WTC11 (cell line): ENCODE measurements at regions not wholly inside any gene's neighbourhood (a gene's known extent, or its start where the extent isn't known, plus 50 kb on each side); places are given as distances from the start of the nearest gene placed in this dataset.

Source experiments
- ATAC-seq: fragments of 200-7000 bp; cut with Tn5 transposase; 2 replicates; pipeline ENCODE4 v1.10.0; 2021; ENCODE audit warnings: mild to moderate bottlenecking, moderate library complexity
- CTCF ChIA-PET: fragments of 300-600 bp; sonication (Branson Sonifier 250); formaldehyde crosslinking; loops from one replicate; lab custom pipeline; 2021; ENCODE audit warnings: antibody characterized with exemption; lab: Charles Lee
- POLR2A ChIA-PET: fragments of 350-600 bp; sonication (Branson Sonifier 250); formaldehyde crosslinking; loops from one replicate; lab custom pipeline; 2021; ENCODE audit warnings: antibody characterized with exemption; lab: Charles Lee
- DNase-seq: peaks from one replicate; pipeline ENCODE4 v3.0.0; 2021; ENCODE audit warnings: low spot score
- H3K27ac Mint-ChIP-seq: 2 replicates; pipeline ENCODE4 v1.8.0; 2021; ENCODE audit warnings: mixed read lengths
- H3K27me3 Mint-ChIP-seq: 2 replicates; pipeline ENCODE4 v1.8.0; 2021; ENCODE audit warnings: low read depth, mild to moderate bottlenecking, moderate library complexity, mixed read lengths
- H3K36me3 Mint-ChIP-seq: 2 replicates; pipeline ENCODE4 v1.8.0; 2021; ENCODE audit warnings: mixed read lengths
- H3K4me1 Mint-ChIP-seq: 2 replicates; pipeline ENCODE4 v1.8.0; 2022; ENCODE audit warnings: mixed read lengths
- H3K4me3 Mint-ChIP-seq: 2 replicates; pipeline ENCODE4 v1.8.0; 2021; ENCODE audit warnings: mild to moderate bottlenecking, moderate library complexity, mixed read lengths
- H3K9me3 Mint-ChIP-seq: 2 replicates; pipeline ENCODE4 v1.8.0; 2021; ENCODE audit warnings: mixed read lengths
- CBFB ChIP-seq: sonication (generic); formaldehyde crosslinking; IDR thresholded peaks from 2 replicates; pipeline ENCODE4 v1.8.1; 2022; ENCODE audit warnings: mild to moderate bottlenecking, low read depth, missing genetic modification reagents
- ETV6 ChIP-seq: sonication (generic); formaldehyde crosslinking; IDR thresholded peaks from 2 replicates; pipeline ENCODE4 v1.8.1; 2022; ENCODE audit warnings: mild to moderate bottlenecking, missing genetic modification reagents
- IRF2 ChIP-seq: sonication (generic); formaldehyde crosslinking; IDR thresholded peaks from 2 replicates; pipeline ENCODE4 v1.8.0; 2022; ENCODE audit warnings: low read depth, missing genetic modification reagents, borderline replicate concordance
- NFE2L1 ChIP-seq: sonication (generic); formaldehyde crosslinking; IDR thresholded peaks from 2 replicates; pipeline ENCODE4 v1.8.1; 2023; ENCODE audit warnings: missing genetic modification reagents
- NR3C1 ChIP-seq: sonication (generic); formaldehyde crosslinking; conservative IDR thresholded peaks from 2 replicates; pipeline ENCODE4 v1.8.1; 2023; ENCODE audit warnings: low read depth, mild to moderate bottlenecking, missing genetic modification reagents
- PRRX2 ChIP-seq: fragments of 250-450 bp; sonication (Bioruptor Pico); IDR thresholded peaks from 2 replicates; pipeline ENCODE4 v1.8.0; 2021; ENCODE audit warnings: mild to moderate bottlenecking
- SMAD4 ChIP-seq: sonication (generic); formaldehyde crosslinking; IDR thresholded peaks from 2 replicates; pipeline ENCODE4 v1.8.0; 2022; ENCODE audit warnings: mild to moderate bottlenecking, missing genetic modification reagents
- TEAD4 ChIP-seq: sonication (generic); formaldehyde crosslinking; IDR thresholded peaks from 2 replicates; pipeline ENCODE4 v1.8.0; 2022; ENCODE audit warnings: mild to moderate bottlenecking, missing genetic modification reagents
- ZNF138 ChIP-seq: sonication (generic); formaldehyde crosslinking; conservative IDR thresholded peaks from 2 replicates; pipeline ENCODE4 v1.8.1; 2022; ENCODE audit warnings: mild to moderate bottlenecking, moderate library complexity, missing genetic modification reagents
- ZNF671 ChIP-seq: fragments of 250-450 bp; sonication (Bioruptor Pico); IDR thresholded peaks from 2 replicates; pipeline ENCODE4 v1.8.0; 2021; ENCODE audit warnings: mild to moderate bottlenecking
- TF ChIP-seq, protein P1 (sequence below): fragments of 250-450 bp; sonication (Bioruptor Pico); IDR thresholded peaks from 2 replicates; pipeline ENCODE4 v1.9.0; 2021; ENCODE audit warnings: mild to moderate bottlenecking
- TF ChIP-seq, protein P2 (sequence below): sonication (generic); formaldehyde crosslinking; IDR thresholded peaks from 2 replicates; pipeline ENCODE4 v1.8.1; 2023; ENCODE audit warnings: mild to moderate bottlenecking, moderate library complexity, missing genetic modification reagents
- TF ChIP-seq, protein P3 (sequence below): sonication (generic); formaldehyde crosslinking; IDR thresholded peaks from 2 replicates; pipeline ENCODE4 v1.8.0; 2022; ENCODE audit warnings: mild to moderate bottlenecking, missing genetic modification reagents
- TF ChIP-seq, protein P4 (sequence below): sonication (generic); formaldehyde crosslinking; IDR thresholded peaks from 2 replicates; pipeline ENCODE4 v1.8.1; 2023; ENCODE audit warnings: mild to moderate bottlenecking, missing genetic modification reagents, moderate library complexity
- TF ChIP-seq, protein P5 (sequence below): sonication (generic); formaldehyde crosslinking; IDR thresholded peaks from 2 replicates; pipeline ENCODE4 v1.8.1; 2022; ENCODE audit warnings: low read depth, mild to moderate bottlenecking, moderate library complexity, missing genetic modification reagents, borderline replicate concordance
- TF ChIP-seq, protein P6 (sequence below): fragments of 250-450 bp; sonication (Bioruptor Pico); IDR thresholded peaks from 2 replicates; pipeline ENCODE4 v2.1.2; 2022; ENCODE audit warnings: mild to moderate bottlenecking, moderate library complexity
- TF ChIP-seq, protein P7 (sequence below): sonication (generic); formaldehyde crosslinking; IDR thresholded peaks from 2 replicates; pipeline ENCODE4 v1.8.0; 2022; ENCODE audit warnings: missing genetic modification reagents

DNA sequence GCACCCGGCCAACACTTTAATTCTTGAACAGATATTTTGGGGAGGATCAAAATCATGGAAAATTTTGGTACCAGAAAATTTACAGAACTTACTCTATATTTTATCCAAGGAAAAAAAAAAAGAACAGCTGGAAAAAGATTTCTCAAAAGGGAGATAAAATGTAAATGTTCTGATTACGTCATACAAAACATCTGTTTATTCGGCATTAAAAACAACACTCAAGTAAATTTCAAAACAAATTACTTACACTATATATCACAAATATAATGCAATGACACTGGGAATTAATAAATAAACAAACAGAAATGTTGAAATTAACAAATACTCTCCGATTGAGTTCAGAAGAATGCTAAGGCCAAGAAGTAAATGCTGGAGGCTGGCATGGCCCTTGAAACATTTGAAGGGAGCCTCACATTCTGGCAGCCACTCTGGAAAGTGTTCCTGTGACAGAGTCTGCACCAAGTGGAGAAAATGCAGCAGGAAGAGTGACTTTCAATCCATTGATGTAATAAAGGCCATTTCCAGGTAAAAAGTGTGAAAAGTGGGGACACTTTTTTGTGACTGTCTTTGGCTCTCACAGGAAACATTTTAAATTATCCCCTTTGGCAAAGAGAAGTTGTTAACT, 486.0 kb upstream of the CTSO start (continued):
- TF ChIP-seq, protein P1, sequence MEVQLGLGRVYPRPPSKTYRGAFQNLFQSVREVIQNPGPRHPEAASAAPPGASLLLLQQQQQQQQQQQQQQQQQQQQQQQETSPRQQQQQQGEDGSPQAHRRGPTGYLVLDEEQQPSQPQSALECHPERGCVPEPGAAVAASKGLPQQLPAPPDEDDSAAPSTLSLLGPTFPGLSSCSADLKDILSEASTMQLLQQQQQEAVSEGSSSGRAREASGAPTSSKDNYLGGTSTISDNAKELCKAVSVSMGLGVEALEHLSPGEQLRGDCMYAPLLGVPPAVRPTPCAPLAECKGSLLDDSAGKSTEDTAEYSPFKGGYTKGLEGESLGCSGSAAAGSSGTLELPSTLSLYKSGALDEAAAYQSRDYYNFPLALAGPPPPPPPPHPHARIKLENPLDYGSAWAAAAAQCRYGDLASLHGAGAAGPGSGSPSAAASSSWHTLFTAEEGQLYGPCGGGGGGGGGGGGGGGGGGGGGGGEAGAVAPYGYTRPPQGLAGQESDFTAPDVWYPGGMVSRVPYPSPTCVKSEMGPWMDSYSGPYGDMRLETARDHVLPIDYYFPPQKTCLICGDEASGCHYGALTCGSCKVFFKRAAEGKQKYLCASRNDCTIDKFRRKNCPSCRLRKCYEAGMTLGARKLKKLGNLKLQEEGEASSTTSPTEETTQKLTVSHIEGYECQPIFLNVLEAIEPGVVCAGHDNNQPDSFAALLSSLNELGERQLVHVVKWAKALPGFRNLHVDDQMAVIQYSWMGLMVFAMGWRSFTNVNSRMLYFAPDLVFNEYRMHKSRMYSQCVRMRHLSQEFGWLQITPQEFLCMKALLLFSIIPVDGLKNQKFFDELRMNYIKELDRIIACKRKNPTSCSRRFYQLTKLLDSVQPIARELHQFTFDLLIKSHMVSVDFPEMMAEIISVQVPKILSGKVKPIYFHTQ (CRISPR knock-in tag): no peak
- TF ChIP-seq, protein P2, sequence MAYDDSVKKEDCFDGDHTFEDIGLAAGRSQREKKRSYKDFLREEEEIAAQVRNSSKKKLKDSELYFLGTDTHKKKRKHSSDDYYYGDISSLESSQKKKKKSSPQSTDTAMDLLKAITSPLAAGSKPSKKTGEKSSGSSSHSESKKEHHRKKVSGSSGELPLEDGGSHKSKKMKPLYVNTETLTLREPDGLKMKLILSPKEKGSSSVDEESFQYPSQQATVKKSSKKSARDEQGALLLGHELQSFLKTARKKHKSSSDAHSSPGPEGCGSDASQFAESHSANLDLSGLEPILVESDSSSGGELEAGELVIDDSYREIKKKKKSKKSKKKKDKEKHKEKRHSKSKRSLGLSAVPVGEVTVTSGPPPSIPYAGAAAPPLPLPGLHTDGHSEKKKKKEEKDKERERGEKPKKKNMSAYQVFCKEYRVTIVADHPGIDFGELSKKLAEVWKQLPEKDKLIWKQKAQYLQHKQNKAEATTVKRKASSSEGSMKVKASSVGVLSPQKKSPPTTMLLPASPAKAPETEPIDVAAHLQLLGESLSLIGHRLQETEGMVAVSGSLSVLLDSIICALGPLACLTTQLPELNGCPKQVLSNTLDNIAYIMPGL (CRISPR knock-in tag): no peak
- TF ChIP-seq NFE2L1 (CRISPR knock-in tag): no peak
- no peak for TF ChIP-seq ZNF671 (CRISPR knock-in tag)
- TF ChIP-seq, protein P3, sequence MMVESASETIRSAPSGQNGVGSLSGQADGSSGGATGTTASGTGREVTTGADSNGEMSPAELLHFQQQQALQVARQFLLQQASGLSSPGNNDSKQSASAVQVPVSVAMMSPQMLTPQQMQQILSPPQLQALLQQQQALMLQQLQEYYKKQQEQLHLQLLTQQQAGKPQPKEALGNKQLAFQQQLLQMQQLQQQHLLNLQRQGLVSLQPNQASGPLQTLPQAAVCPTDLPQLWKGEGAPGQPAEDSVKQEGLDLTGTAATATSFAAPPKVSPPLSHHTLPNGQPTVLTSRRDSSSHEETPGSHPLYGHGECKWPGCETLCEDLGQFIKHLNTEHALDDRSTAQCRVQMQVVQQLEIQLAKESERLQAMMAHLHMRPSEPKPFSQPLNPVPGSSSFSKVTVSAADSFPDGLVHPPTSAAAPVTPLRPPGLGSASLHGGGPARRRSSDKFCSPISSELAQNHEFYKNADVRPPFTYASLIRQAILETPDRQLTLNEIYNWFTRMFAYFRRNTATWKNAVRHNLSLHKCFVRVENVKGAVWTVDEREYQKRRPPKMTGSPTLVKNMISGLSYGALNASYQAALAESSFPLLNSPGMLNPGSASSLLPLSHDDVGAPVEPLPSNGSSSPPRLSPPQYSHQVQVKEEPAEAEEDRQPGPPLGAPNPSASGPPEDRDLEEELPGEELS (CRISPR knock-in tag): no peak
- no peak for TF ChIP-seq PRRX2 (CRISPR knock-in tag)
- TF ChIP-seq, protein P4, sequence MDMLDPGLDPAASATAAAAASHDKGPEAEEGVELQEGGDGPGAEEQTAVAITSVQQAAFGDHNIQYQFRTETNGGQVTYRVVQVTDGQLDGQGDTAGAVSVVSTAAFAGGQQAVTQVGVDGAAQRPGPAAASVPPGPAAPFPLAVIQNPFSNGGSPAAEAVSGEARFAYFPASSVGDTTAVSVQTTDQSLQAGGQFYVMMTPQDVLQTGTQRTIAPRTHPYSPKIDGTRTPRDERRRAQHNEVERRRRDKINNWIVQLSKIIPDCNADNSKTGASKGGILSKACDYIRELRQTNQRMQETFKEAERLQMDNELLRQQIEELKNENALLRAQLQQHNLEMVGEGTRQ (CRISPR knock-in tag): no peak
- TF ChIP-seq, protein P5, sequence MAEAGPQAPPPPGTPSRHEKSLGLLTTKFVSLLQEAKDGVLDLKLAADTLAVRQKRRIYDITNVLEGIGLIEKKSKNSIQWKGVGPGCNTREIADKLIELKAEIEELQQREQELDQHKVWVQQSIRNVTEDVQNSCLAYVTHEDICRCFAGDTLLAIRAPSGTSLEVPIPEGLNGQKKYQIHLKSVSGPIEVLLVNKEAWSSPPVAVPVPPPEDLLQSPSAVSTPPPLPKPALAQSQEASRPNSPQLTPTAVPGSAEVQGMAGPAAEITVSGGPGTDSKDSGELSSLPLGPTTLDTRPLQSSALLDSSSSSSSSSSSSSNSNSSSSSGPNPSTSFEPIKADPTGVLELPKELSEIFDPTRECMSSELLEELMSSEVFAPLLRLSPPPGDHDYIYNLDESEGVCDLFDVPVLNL (CRISPR knock-in tag): no peak
- TF ChIP-seq CBFB (CRISPR knock-in tag): no peak
- TF ChIP-seq, all 79 proteins: peak for 0

DNA sequence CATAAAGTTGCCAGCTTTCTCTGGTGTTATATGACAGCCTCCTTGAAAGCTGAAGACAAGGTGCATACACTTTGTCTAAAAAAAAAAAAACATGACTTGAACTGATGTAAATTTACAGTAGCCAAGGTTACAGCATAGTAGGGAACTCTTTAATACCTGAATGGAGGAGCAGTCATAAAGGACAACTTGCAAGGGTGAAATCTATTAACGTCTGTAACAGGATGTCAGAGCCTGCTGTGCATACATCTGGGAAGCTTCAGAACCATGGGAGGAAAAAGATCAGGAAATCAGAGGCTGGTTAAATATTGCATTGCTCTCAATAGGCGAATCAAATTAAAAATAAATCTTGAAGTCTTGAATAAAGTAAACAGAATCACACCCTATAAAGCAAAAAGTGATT, 484.0 kb upstream of the CTSO start:
- Mint-ChIP-seq H3K27ac (no peak overlapping the region), H3K27me3 (no peaks in the 10 kb centered on the region), H3K4me1 (peaks cover 9% of the 10 kb centered on the region), H3K4me3 (no peak overlapping the region), H3K36me3 (no peaks in the 10 kb centered on the region), H3K9me3 (no peaks in the 10 kb centered on the region)
- CTCF ChIA-PET: no interaction called here
- POLR2A ChIA-PET: no interaction called here
- ATAC-seq (no peak; the same call in 1 of the 2 replicates), DNase-seq (no peak)
- TF ChIP-seq, protein P6, sequence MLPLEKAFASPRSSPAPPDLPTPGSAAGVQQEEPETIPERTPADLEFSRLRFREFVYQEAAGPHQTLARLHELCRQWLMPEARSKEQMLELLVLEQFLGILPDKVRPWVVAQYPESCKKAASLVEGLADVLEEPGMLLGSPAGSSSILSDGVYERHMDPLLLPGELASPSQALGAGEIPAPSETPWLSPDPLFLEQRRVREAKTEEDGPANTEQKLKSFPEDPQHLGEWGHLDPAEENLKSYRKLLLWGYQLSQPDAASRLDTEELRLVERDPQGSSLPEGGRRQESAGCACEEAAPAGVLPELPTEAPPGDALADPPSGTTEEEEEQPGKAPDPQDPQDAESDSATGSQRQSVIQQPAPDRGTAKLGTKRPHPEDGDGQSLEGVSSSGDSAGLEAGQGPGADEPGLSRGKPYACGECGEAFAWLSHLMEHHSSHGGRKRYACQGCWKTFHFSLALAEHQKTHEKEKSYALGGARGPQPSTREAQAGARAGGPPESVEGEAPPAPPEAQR (CRISPR knock-in tag): no peak
- TF ChIP-seq ETV6 (CRISPR knock-in tag) (no peak), IRF2 (CRISPR knock-in tag) (no peak), TEAD4 (CRISPR knock-in tag) (no peak), ZNF138 (CRISPR knock-in tag) (no peak), CBFB (CRISPR knock-in tag) (no peak), NR3C1 (CRISPR knock-in tag) (no peak), SMAD4 (CRISPR knock-in tag) (no peak)
- TF ChIP-seq, protein P7, sequence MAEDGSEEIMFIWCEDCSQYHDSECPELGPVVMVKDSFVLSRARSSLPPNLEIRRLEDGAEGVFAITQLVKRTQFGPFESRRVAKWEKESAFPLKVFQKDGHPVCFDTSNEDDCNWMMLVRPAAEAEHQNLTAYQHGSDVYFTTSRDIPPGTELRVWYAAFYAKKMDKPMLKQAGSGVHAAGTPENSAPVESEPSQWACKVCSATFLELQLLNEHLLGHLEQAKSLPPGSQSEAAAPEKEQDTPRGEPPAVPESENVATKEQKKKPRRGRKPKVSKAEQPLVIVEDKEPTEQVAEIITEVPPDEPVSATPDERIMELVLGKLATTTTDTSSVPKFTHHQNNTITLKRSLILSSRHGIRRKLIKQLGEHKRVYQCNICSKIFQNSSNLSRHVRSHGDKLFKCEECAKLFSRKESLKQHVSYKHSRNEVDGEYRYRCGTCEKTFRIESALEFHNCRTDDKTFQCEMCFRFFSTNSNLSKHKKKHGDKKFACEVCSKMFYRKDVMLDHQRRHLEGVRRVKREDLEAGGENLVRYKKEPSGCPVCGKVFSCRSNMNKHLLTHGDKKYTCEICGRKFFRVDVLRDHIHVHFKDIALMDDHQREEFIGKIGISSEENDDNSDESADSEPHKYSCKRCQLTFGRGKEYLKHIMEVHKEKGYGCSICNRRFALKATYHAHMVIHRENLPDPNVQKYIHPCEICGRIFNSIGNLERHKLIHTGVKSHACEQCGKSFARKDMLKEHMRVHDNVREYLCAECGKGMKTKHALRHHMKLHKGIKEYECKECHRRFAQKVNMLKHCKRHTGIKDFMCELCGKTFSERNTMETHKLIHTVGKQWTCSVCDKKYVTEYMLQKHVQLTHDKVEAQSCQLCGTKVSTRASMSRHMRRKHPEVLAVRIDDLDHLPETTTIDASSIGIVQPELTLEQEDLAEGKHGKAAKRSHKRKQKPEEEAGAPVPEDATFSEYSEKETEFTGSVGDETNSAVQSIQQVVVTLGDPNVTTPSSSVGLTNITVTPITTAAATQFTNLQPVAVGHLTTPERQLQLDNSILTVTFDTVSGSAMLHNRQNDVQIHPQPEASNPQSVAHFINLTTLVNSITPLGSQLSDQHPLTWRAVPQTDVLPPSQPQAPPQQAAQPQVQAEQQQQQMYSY (CRISPR knock-in tag): no peak
